Endodermal cell (in vitro differentiated cells): ENCODE measurements at regions not wholly inside any gene's neighbourhood (a gene's known extent, or its start where the extent isn't known, plus 50 kb on each side); places are given as distances from the start of the nearest gene placed in this dataset.

Experiments
- DNase-seq: peaks from one replicate; pipeline ENCODE4 v3.0.0-alpha.2; 2017
- H3K27ac ChIP-seq: 2 replicates; pipeline ENCODE4 v1.5.1; 2013; ENCODE audit warnings: mild to moderate bottlenecking, low read depth, low read length, moderate library complexity
- H3K27me3 ChIP-seq: 2 replicates; pipeline ENCODE4 v1.6.1; 2013; ENCODE audit warnings: mild to moderate bottlenecking, low read length, moderate library complexity; ENCODE audit not compliant: insufficient read depth, control insufficient read depth, poor library complexity, severe bottlenecking
- H3K36me3 ChIP-seq: 2 replicates; pipeline ENCODE4 v1.7.0; 2013; ENCODE audit warnings: mild to moderate bottlenecking, low read length, moderate library complexity; ENCODE audit not compliant: control insufficient read depth, insufficient read depth
- H3K4me1 ChIP-seq: one replicate; pipeline ENCODE4 v1.7.0; 2013; ENCODE audit warnings: low read length; ENCODE audit not compliant: control insufficient read depth, insufficient read depth
- H3K4me3 ChIP-seq: 2 replicates; pipeline ENCODE4 v1.5.1; 2013; ENCODE audit warnings: mild to moderate bottlenecking, low read length, moderate library complexity
- H3K9ac ChIP-seq: 2 replicates; pipeline ENCODE4 v1.6.1; 2013; ENCODE audit warnings: mild to moderate bottlenecking, low read length, moderate library complexity; ENCODE audit not compliant: poor library complexity, severe bottlenecking; ENCODE audit errors: extremely low read depth
- H3K9me3 ChIP-seq: 2 replicates; pipeline ENCODE4 v1.6.1; 2013; ENCODE audit warnings: mild to moderate bottlenecking, low read length, moderate library complexity; ENCODE audit not compliant: control insufficient read depth
- H3K27ac Mint-ChIP-seq: 2 replicates; pipeline ENCODE4 v1.8.0; 2020; ENCODE audit warnings: mixed read lengths
- H3K27me3 Mint-ChIP-seq: 2 replicates; pipeline ENCODE4 v1.8.0; 2021; ENCODE audit warnings: mild to moderate bottlenecking, mixed read lengths; ENCODE audit not compliant: insufficient read depth
- H3K36me3 Mint-ChIP-seq: 2 replicates; pipeline ENCODE4 v1.8.0; 2020; ENCODE audit warnings: low read depth, mixed read lengths
- H3K4me1 Mint-ChIP-seq: 2 replicates; pipeline ENCODE4 v1.8.0; 2020; ENCODE audit warnings: mixed read lengths
- H3K4me3 Mint-ChIP-seq: 2 replicates; pipeline ENCODE4 v1.8.0; 2020; ENCODE audit warnings: mild to moderate bottlenecking, moderate library complexity, mixed read lengths
- H3K9me3 Mint-ChIP-seq: 2 replicates; pipeline ENCODE4 v1.8.0; 2020; ENCODE audit warnings: mild to moderate bottlenecking, mixed read lengths
- WGBS, 2 experiments: methylation state at CpG; one replicate each; pipeline versions ENCODE4 v1.1.5 to v1.1.7; 2013; ENCODE audit warnings: missing lambda C conversion rate in 2 of 2, mixed read lengths in 1 of 2; ENCODE audit not compliant: insufficient coverage in 1 of 2, insufficient read length in 1 of 2; 5-methylcytosine and 5-hydroxymethylcytosine counted together
- TF ChIP-seq, protein P1 (sequence below): fragments of 200-600 bp; sonication (generic); conservative IDR thresholded peaks from 2 replicates; pipeline ENCODE4 v1.5.0; 2021; ENCODE audit warnings: antibody characterized with exemption, mild to moderate bottlenecking

DNA sequence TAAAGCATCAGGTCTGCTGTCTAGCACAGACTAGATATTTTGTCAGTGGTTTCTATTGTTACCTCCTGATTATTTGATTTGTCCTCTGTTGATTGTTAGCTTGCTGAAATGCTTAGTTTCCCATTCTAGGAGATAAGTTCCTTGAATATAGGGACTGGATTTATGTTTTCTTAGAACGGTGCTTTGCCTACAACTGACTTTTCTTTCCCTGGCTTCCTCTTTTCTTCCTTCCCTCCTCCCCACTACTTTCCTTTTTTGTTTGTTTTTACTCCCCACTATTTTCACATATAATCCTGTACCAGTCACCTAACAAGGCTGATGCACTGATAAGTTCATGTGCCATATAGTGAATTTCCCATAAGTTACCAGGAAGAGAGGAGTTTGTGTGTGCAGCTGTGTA is 58.5 kb upstream of the METAP2 start:
- Histone ChIP-seq H3K9ac (no peak overlapping the region), H3K36me3 (no peaks in the 10 kb centered on the region), H3K4me3 (no peak overlapping the region), H3K9me3 (no peaks in the 10 kb centered on the region), H3K27me3 (no peaks in the 10 kb centered on the region), H3K27ac (no peak overlapping the region), H3K4me1 (no peaks in the 10 kb centered on the region)
- whole genome bisulfite sequencing, 2 experiments: 82 to 83% methylated on average over 1 of the region's 1 CpG
- DNase-seq: no peak
- Mint-ChIP-seq H3K36me3 (no peaks in the 10 kb centered on the region), H3K27me3 (no peaks in the 10 kb centered on the region), H3K9me3 (no peaks in the 10 kb centered on the region), H3K4me1 (peaks cover 8% of the 10 kb centered on the region), H3K4me3 (no peak overlapping the region), H3K27ac (no peak overlapping the region)
- TF ChIP-seq, protein P1, sequence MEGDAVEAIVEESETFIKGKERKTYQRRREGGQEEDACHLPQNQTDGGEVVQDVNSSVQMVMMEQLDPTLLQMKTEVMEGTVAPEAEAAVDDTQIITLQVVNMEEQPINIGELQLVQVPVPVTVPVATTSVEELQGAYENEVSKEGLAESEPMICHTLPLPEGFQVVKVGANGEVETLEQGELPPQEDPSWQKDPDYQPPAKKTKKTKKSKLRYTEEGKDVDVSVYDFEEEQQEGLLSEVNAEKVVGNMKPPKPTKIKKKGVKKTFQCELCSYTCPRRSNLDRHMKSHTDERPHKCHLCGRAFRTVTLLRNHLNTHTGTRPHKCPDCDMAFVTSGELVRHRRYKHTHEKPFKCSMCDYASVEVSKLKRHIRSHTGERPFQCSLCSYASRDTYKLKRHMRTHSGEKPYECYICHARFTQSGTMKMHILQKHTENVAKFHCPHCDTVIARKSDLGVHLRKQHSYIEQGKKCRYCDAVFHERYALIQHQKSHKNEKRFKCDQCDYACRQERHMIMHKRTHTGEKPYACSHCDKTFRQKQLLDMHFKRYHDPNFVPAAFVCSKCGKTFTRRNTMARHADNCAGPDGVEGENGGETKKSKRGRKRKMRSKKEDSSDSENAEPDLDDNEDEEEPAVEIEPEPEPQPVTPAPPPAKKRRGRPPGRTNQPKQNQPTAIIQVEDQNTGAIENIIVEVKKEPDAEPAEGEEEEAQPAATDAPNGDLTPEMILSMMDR: no peak

DNA sequence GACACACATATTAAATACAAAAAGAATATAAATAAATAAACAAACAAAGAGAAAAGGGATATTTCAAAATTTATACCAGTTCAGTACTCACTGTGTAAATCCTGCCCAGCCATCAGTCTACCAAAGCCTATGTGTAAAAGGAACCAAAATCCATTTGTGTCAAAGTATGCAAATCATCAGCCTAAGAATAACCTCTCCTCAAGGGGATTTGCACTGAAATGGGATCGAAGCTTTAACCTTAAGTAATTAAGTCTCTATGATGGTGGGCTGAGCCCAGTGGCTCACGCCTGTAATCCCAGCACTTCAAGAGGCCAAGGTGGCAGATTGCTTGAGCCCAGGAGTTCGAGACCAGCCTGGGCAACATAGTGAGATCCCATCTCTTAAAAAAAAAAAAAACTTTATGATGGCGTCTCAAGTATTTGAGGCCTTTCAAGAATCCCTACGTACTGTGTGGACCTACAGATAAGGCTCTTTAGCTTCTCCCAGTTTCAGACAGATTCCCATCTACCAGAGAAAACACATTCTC is 57.8 kb upstream of the METAP2 start:
- Histone ChIP-seq H3K27me3 (no peaks in the 10 kb centered on the region), H3K9me3 (no peaks in the 10 kb centered on the region), H3K9ac (no peak overlapping the region), H3K4me3 (no peak overlapping the region), H3K36me3 (no peaks in the 10 kb centered on the region), H3K27ac (no peak overlapping the region), H3K4me1 (no peaks in the 10 kb centered on the region)
- no peak for DNase-seq
- Mint-ChIP-seq H3K27me3 (no peaks in the 10 kb centered on the region), H3K4me1 (peaks cover 8% of the 10 kb centered on the region), H3K36me3 (no peaks in the 10 kb centered on the region), H3K9me3 (no peaks in the 10 kb centered on the region), H3K27ac (no peak overlapping the region), H3K4me3 (no peak overlapping the region)
- 94% methylated on average over 4 to 5 of the region's 5 CpGs for WGBS, 2 experiments
- TF ChIP-seq, protein P1: no peak

DNA sequence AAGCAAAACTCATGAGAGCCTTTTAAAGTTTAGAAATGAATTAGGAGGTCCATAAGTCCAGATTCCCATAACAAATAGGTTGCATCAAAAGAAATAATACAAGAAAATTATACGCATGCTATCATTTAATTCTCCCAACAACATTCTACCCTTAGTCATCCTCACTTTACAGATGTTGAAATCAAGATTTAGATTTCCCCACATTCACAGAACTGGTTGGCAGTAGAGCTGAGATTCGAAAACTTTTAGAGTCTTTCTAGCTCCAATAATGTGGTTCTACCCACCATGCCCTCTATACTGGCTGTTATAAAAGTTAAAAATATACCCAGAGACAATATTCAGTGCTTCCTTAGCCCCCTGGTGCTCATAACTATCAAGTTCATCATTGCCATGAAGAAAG is 56.6 kb upstream of the METAP2 start:
- no peaks in the 10 kb centered on the region for H3K27me3 Mint-ChIP-seq
- H3K4me1 Mint-ChIP-seq: peaks cover 2% of the 10 kb centered on the region
- H3K27me3 ChIP-seq: no peaks in the 10 kb centered on the region
- no peak overlapping the region for H3K9ac ChIP-seq
- H3K4me3 ChIP-seq: no peak overlapping the region
- no peak overlapping the region for H3K27ac ChIP-seq
- H3K4me3 Mint-ChIP-seq: no peak overlapping the region
- TF ChIP-seq, protein P1: no peak
- H3K36me3 ChIP-seq: no peaks in the 10 kb centered on the region
- no peaks in the 10 kb centered on the region for H3K9me3 ChIP-seq
- 98 to 100% methylated on average over 1 to 2 of the region's 2 CpGs for WGBS, 2 experiments
- DNase-seq: no peak
- no peaks in the 10 kb centered on the region for H3K9me3 Mint-ChIP-seq
- no peak overlapping the region for H3K27ac Mint-ChIP-seq
- H3K4me1 ChIP-seq: no peaks in the 10 kb centered on the region
- no peaks in the 10 kb centered on the region for H3K36me3 Mint-ChIP-seq
